ENCODE measurements at regions not wholly inside any gene's neighbourhood (a gene's known extent, or its start where the extent isn't known, plus 50 kb on each side); places are given as distances from the start of the nearest gene placed in this dataset.

DNA sequence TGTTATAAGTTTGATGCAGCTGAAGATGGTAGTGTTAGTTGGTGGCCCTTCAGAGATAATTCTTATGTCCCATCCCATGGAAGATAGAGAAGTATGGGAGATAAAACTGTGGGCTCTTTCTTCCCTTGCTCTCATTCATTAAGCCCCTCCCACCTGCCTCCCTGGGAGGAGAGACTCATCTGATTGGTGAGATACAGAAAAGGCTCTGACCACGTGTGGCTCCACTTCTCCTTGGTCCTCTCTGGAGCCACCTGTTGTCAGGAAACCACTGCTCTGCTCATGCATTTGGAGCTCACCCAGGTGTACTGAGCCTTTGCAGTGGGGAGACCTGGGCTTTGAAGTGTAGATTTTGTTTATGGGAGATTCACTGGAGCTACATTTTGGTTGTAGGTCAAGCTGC lies 293.2 kb upstream of the RASGRP1 start:
- in situ Hi-C loops (cut with HindIII; ENCODE audit: extremely low pct_ligation_motif_present, low pct_unique_long_range_greater_than_20kb): no loop called here
- no peak for ATAC-seq
- no peak for FAIRE-seq

DNA sequence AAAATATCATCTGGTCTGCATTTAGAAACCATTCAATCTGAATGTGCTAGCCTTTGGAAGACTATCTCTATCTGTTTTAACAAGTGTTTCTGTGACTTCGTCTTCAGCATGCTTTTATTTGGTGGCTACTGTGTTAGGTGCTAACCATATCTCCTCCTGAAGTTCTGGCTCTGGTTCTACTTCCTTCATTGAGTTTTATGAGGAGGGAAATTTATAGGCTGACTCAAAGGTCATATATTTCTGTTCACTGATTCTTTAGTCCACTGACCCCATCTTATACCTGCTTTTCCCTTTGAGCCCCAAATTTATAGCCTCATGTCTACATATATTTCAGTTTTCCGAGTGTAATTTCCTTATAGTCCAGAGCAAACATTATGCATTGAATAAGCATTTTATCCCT lies 295.0 kb upstream of the RASGRP1 start:
- in situ Hi-C loops (cut with HindIII; ENCODE audit: extremely low pct_ligation_motif_present, low pct_unique_long_range_greater_than_20kb) (no loop called here), intact Hi-C loops (cut with micrococcal nuclease; ENCODE audit: unreplicated experiment) (no loop called here)
- Histone ChIP-seq H3K36me3 (replicated peaks in 1 of 2; ENCODE audit: control insufficient read depth in 1 of 2, insufficient read depth in 2 of 2, low read length in 2 of 2) (no peaks in the 10 kb centered on the region), H3K9ac (ENCODE audit: insufficient read depth, low read depth, low read length) (no peak overlapping the region), H3K79me2 (ENCODE audit: insufficient read depth, low read length) (no peaks in the 10 kb centered on the region), H3K27ac (ENCODE audit: extremely low read length, insufficient read depth, low read length) (no peak overlapping the region), H3K9me3 (ENCODE audit: low read length) (no peaks in the 10 kb centered on the region), H3K4me1 (ENCODE audit: insufficient read depth, low read length) (no peaks in the 10 kb centered on the region), H3K27me3 (ENCODE audit: control insufficient read depth in 1 of 2, insufficient read depth in 2 of 2, low read length in 2 of 2) (no peaks in the 10 kb centered on the region), H2AFZ (ENCODE audit: low read length) (no peak overlapping the region), H3K4me2 (ENCODE audit: low read depth, low read length) (no peak overlapping the region), H3K4me3 (replicated peaks in 1 of 3; ENCODE audit: insufficient read depth in 1 of 3, low read depth in 2 of 3, low read length in 3 of 3) (no peak overlapping the region), H4K20me1 (ENCODE audit: insufficient read depth, low read length) (no peaks in the 10 kb centered on the region)
- 15% methylated on average over 2 of the region's 2 CpGs for WGBS (ENCODE audit: low lambda C conversion rate)
- POLR2A ChIA-PET: no interaction called here
- FAIRE-seq (no peak), ATAC-seq (no peak), DNase-seq (ENCODE audit: low spot score) (no peak)
- TF ChIP-seq ZNF510 (CRISPR knock-in tag; IDR thresholded peaks at IDR 0.05; ENCODE audit: low read depth): no peak
- no TSS peak for BruUV-seq (replicated peaks)
- CTCF ChIA-PET (ENCODE audit: low intra/inter-chr PET ratio, low total read pairs): no interaction called here

More for the DNA sequence above, 293.2 kb upstream of the RASGRP1 start:
- POLR2A ChIA-PET: no interaction called here
- Histone ChIP-seq H4K20me1 (ENCODE audit: insufficient read depth, low read length) (no peaks in the 10 kb centered on the region), H3K79me2 (ENCODE audit: insufficient read depth, low read length) (no peaks in the 10 kb centered on the region), H2AFZ (ENCODE audit: low read length) (no peak overlapping the region), H3K9ac (ENCODE audit: insufficient read depth, low read depth, low read length) (no peak overlapping the region), H3K4me2 (ENCODE audit: low read depth, low read length) (no peak overlapping the region), H3K36me3 (replicated peaks in 1 of 2; ENCODE audit: control insufficient read depth in 1 of 2, insufficient read depth in 2 of 2, low read length in 2 of 2) (no peaks in the 10 kb centered on the region), H3K4me1 (ENCODE audit: insufficient read depth, low read length) (no peaks in the 10 kb centered on the region), H3K9me3 (ENCODE audit: low read length) (no peaks in the 10 kb centered on the region), H3K27me3 (ENCODE audit: control insufficient read depth in 1 of 2, insufficient read depth in 2 of 2, low read length in 2 of 2) (no peaks in the 10 kb centered on the region), H3K27ac (ENCODE audit: extremely low read length, insufficient read depth, low read length) (no peak overlapping the region), H3K4me3 (replicated peaks in 1 of 3; ENCODE audit: insufficient read depth in 1 of 3, low read depth in 2 of 3, low read length in 3 of 3) (no peak overlapping the region)
- intact Hi-C loops (cut with micrococcal nuclease; ENCODE audit: unreplicated experiment): no loop called here
- no peak for DNase-seq (ENCODE audit: low spot score)
- no TSS peak for BruUV-seq (replicated peaks)
- 0% methylated on average over 1 of the region's 1 CpG for WGBS (ENCODE audit: low lambda C conversion rate)
- TF ChIP-seq RNF2 (conservative IDR thresholded peaks at IDR 0.05; ENCODE audit: low read depth): no peak
- TF ChIP-seq, protein P1, sequence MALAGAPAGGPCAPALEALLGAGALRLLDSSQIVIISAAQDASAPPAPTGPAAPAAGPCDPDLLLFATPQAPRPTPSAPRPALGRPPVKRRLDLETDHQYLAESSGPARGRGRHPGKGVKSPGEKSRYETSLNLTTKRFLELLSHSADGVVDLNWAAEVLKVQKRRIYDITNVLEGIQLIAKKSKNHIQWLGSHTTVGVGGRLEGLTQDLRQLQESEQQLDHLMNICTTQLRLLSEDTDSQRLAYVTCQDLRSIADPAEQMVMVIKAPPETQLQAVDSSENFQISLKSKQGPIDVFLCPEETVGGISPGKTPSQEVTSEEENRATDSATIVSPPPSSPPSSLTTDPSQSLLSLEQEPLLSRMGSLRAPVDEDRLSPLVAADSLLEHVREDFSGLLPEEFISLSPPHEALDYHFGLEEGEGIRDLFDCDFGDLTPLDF (CRISPR knock-in tag; IDR thresholded peaks at IDR 0.05): no peak
- CTCF ChIA-PET (ENCODE audit: low intra/inter-chr PET ratio, low total read pairs): no interaction called here
